ACHN (cell line): ENCODE measurements at regions not wholly inside any gene's neighbourhood (a gene's known extent, or its start where the extent isn't known, plus 50 kb on each side); places are given as distances from the start of the nearest gene placed in this dataset.

Experiments used
- DNase-seq: peaks from one replicate; pipeline ENCODE4 v3.0.0-alpha.2; 2015
- in situ Hi-C: cut with HindIII; loops from 2 replicates; pipeline ENCODE4 v1.10.0; 2017; ENCODE audit warnings: low sequenced_read_pairs, low pct_ligation_motif_present, low pct_unique_long_range_greater_than_20kb

DNA sequence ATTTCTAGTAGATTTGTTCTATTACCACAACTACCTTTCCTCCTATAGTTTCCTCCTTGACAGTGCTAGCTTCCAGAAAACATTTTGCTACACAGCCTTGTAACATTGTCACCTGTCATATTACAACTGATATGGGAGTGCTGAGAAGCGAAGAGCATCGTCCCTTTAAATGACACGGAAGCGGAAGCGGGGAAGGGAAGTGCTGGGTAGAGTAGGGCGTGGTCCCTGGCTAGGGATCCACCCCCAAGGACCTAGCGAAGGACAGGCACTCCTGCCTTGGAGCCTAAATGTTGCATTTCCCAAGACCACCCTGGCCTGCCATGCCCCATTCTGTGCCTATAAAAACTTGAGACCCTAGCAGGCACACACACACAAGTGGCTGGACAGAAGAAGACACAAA lies 57.4 kb upstream of the RANBP6 start:
- in situ Hi-C loops = no loop called here
- DNase-seq = no peak

DNA sequence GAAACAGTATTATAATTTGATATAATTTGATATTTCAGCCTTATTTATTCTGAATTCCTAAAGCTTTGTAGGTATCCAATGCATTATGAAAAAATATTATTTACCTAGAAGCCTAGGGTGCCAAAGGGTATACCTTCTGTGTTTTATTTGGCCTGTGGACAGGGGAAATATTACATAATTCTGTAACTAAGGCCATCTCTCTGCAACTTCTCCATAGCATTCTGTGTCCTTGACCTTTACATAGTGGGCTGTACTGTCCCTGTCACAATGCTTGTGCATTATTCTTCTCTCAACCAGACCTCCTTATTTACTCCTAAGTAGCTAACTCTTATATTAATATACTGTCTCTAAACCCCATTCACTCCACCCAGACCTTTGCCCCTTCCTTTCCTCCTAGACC lies 57.0 kb upstream of the RANBP6 start:
- in situ Hi-C loops = no loop called here
- no peak for DNase-seq

GRCh38 chr9:6068983-6069382 lies 53.6 kb upstream of the RANBP6 start:
- no peak for DNase-seq
- in situ Hi-C loops = no loop called here

DNA sequence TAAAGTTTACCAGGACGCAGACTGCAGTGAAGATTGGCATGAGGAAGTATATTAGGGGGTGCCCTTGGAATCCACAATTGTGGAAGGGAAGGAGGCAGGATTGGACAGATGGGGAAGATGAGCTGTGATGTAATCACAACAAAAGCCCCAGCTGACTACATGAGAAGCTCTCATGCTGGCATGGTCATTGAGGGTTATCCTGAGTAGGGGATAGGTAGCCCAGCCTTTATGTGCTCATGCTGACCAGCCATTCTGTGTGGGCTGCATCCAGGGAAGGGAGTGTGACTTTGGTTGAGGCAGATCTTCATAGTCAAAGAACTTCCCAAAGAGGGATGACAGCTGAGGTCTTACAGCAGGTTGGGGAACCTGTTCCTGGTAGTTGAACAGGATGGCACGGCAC lies 52.0 kb upstream of the RANBP6 start:
- no peak for DNase-seq
- in situ Hi-C loops = no loop called here
